ENCODE measurements at regions not wholly inside any gene's neighbourhood (a gene's known extent, or its start where the extent isn't known, plus 50 kb on each side); places are given as distances from the start of the nearest gene placed in this dataset.

- no peak for TF ChIP-seq CTCF (IDR thresholded peaks at IDR 0.05; ENCODE audit: low read length)
- no peak for TF ChIP-seq EZH2 (IDR thresholded peaks at IDR 0.05; ENCODE audit: borderline replicate concordance, low read length)
These were observed 97.4 kb downstream of the POSTN start for GRCh38 chr13:37501187-37501586.
